AG09309 (cell line): ENCODE measurements at regions not wholly inside any gene's neighbourhood (a gene's known extent, or its start where the extent isn't known, plus 50 kb on each side); places are given as distances from the start of the nearest gene placed in this dataset.
"Not testable (repeated sequence)": the region's sequence is repeated elsewhere in the genome, so short reads cannot be mapped to it uniquely, and the experiment has no call there.

Experiments
- DNase-seq: peaks from one replicate; pipeline ENCODE4 v3.0.0-alpha.2; 2010; ENCODE audit warnings: low read depth
- H3K4me3 ChIP-seq: 2 replicates; pipeline ENCODE4 v1.5.1; 2011; ENCODE audit warnings: mild to moderate bottlenecking, low read depth, low read length, moderate library complexity; ENCODE audit not compliant: control insufficient read depth
- TF ChIP-seq, protein P1 (sequence below): IDR thresholded peaks from 2 replicates; pipeline ENCODE4 v1.5.1; 2011; ENCODE audit warnings: mild to moderate bottlenecking, low read depth, low read length, inconsistent platforms; ENCODE audit not compliant: insufficient read depth, control insufficient read depth; ENCODE audit errors: missing control alignments

- TF ChIP-seq, protein P1, sequence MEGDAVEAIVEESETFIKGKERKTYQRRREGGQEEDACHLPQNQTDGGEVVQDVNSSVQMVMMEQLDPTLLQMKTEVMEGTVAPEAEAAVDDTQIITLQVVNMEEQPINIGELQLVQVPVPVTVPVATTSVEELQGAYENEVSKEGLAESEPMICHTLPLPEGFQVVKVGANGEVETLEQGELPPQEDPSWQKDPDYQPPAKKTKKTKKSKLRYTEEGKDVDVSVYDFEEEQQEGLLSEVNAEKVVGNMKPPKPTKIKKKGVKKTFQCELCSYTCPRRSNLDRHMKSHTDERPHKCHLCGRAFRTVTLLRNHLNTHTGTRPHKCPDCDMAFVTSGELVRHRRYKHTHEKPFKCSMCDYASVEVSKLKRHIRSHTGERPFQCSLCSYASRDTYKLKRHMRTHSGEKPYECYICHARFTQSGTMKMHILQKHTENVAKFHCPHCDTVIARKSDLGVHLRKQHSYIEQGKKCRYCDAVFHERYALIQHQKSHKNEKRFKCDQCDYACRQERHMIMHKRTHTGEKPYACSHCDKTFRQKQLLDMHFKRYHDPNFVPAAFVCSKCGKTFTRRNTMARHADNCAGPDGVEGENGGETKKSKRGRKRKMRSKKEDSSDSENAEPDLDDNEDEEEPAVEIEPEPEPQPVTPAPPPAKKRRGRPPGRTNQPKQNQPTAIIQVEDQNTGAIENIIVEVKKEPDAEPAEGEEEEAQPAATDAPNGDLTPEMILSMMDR, result no peak
- no peak overlapping the region for H3K4me3 ChIP-seq
- peak; percentile 44 for DNase-seq
Measured at GRCh38 chr5:130868186-130868840, 296.7 kb downstream of the HINT1 start.

GRCh38 chr5:130845049-130845765 lies 319.8 kb downstream of the HINT1 start:
- no peak for DNase-seq

DNA sequence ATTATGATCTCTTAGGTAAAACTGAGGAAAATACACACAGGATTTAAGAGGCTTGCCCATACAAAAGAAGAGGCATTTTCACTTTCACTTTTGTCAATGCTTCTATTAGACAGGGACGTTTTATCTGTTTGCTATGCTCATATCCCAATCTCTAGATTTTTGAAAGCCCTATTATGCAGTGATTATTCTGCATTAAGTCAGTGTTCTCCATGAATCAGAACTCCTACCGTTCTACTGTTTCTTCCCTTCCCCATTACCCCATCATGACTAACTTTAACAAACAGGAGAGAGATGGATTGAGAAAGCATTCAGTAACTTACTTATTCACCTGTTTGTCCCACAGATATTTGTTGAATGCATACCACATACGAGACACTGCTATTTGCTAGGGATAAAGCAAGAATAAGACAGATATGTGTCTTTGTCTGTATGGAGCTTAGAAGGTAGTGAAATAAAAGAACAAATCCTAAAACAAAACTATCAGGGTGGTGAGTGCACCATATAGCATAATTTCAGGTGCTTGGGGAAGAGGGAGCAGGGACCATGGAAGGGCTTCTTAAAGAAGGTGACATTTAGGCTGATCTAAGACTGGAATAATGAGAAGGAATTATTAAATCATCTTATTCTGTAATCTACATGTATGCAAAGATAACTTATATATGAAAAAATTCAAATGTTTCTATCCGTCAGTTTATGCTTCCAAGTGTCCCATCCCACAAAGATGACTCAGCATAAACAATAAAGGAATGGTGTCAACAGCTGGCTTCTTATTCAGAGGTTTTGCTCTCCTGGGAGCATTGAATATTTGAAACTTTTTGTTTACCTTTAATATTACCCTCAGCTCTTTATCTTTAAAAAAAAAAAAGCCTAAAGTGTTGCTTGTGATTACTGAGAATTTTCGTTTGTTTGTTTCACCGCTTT lies 328.1 kb downstream of the HINT1 start:
- H3K4me3 ChIP-seq, result no peak overlapping the region
- TF ChIP-seq, protein P1, result no peak
- no peak for DNase-seq

More at GRCh38 chr5:130845049-130845765, 319.8 kb downstream of the HINT1 start:
- no peak overlapping the region for H3K4me3 ChIP-seq
- TF ChIP-seq, protein P1, result no peak

- H3K4me3 ChIP-seq, DNase-seq: not testable (repeated sequence)
Measured at GRCh38 chr5:130817598-130818384, 347.3 kb downstream of the HINT1 start.

GRCh38 chr5:130815246-130815645 lies 349.8 kb downstream of the HINT1 start:
- TF ChIP-seq, protein P1, result no peak
- DNase-seq, result no peak

DNA sequence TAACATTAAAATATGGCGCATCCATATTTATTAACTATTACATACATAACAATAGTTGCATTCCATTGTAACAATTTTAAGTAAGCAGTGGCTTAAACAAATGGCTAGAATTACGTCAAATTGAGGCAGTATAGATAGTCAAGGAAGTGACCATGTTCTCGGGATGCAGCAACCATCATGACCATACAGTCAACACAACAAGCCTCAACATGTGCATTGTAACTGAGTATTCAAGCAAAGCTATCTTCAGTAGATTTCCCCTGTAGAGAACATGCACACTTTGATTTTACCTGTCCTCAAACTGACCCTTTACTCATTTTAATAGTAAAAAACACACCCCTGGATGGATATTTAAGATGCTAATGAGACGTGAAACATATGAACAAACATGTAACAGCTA lies 356.4 kb downstream of the HINT1 start:
- no peak overlapping the region for H3K4me3 ChIP-seq
- TF ChIP-seq, protein P1, result no peak
- DNase-seq, result no peak

More at GRCh38 chr5:130815246-130815645, 349.8 kb downstream of the HINT1 start:
- H3K4me3 ChIP-seq, result no peak overlapping the region
